Kidney capillary endothelial cell (primary cell): ENCODE measurements at regions not wholly inside any gene's neighbourhood (a gene's known extent, or its start where the extent isn't known, plus 50 kb on each side); places are given as distances from the start of the nearest gene placed in this dataset.

Source experiments
- DNase-seq: peaks from one replicate; pipeline ENCODE4 v3.0.0-alpha.2; 2018; ENCODE audit warnings: low spot score

- no peak for DNase-seq
Measured at GRCh38 chr5:67371924-67372323, 175.3 kb upstream of the CD180 start.

DNA sequence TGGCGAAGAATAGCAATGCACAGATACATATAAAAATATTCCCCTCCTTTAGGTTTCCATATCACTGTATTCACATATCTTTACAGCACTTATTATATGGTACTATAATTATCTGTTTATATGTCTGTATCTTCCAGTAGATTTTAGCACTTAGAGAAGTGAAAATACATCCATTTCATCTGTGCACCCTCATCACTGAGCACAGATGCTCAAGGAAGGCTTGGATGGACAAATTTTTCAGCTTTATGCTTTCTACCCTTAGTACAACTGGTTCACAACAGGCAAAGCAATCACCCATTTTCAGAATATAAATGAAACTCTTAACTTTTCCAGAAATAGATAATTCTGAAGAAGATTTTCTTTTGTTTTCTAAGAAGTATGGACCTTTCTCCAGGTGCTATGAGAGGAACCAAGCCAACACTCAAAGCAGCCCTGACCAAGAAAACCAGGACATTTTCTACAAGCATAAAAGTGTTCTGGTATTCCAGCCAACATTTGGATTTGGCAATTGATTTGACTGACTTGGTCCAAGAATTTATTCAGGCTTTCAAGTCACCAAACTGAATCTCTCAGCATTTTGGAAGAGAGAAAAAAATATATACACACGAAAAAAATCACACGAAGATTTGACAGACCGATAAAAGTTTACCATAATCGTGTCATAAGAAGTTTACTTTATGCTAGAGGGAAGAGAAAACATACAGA, 170.2 kb upstream of the CD180 start:
- DNase-seq, result no peak

DNA sequence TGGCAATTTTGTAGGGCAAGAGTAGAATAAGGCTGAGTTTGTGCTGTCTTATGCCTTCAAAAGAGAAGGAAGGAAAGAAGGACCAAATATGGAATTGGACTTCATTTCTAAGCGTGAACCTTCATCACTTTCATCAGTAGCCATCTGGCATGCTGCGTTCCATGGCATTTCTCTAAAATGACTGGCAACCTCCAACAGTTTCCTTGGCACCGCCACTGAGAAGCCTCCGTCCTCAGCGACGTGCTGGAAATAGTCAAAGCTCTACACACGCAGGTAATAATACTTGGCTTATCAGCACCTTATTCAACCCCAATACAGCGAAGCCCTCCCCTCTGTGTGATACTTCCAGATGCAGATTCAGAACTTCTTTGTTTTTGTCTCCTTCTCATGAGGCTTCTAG, 169.7 kb upstream of the CD180 start:
- DNase-seq, result no peak

GRCh38 chr5:67364381-67364970, 167.9 kb upstream of the CD180 start:
- DNase-seq, result no peak

GRCh38 chr5:67363963-67364362, 167.4 kb upstream of the CD180 start:
- no peak for DNase-seq

DNA sequence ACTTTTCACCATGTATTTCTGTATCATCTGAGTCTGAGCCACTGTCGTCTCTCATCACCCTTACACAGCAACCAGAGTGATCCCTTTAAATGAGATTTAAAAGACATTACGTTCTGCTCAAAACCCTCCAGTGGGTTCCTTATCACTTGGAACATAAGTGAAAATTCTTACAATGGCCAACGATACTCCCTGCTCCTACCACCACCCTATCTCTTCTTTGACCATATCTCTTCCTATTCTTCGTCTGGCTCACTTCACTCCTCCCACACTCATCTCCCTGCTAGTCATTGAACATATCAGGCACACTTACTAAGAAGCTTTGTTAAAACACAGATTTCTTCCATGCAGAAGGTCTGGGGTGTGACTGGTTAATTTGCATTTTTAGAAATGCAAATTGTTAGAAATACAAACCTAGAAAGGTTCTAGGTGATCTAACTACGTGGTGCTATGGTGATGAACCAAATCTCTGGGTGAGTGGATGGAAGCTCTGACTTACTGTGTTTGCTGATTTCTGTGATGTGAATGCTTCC, 166.6 kb upstream of the CD180 start:
- no peak for DNase-seq

- DNase-seq, result no peak
Measured at GRCh38 chr5:67361932-67362729, 165.5 kb upstream of the CD180 start.

DNA sequence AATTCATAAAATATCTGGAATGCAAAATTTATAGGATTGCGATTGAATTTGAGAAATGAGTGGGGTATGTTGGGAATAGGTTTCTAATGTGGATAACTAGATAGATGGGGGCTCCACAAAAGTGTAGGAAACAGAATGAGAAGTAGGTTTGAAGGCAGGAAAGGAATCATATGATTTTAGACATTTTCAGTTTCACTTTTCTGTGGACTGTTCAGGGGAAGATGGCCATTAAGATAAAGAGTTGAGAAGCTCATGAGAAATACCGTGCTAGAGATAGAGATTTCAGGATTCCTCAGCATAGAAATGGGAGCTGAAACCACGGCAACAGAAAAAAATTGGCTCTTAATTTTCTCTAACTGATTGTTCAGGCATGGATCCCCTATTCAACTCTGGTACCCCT, 163.4 kb upstream of the CD180 start:
- no peak for DNase-seq

GRCh38 chr5:67358186-67358585, 161.6 kb upstream of the CD180 start:
- no peak for DNase-seq

- no peak for DNase-seq
Measured at GRCh38 chr5:67355120-67355713, 158.6 kb upstream of the CD180 start.

DNA sequence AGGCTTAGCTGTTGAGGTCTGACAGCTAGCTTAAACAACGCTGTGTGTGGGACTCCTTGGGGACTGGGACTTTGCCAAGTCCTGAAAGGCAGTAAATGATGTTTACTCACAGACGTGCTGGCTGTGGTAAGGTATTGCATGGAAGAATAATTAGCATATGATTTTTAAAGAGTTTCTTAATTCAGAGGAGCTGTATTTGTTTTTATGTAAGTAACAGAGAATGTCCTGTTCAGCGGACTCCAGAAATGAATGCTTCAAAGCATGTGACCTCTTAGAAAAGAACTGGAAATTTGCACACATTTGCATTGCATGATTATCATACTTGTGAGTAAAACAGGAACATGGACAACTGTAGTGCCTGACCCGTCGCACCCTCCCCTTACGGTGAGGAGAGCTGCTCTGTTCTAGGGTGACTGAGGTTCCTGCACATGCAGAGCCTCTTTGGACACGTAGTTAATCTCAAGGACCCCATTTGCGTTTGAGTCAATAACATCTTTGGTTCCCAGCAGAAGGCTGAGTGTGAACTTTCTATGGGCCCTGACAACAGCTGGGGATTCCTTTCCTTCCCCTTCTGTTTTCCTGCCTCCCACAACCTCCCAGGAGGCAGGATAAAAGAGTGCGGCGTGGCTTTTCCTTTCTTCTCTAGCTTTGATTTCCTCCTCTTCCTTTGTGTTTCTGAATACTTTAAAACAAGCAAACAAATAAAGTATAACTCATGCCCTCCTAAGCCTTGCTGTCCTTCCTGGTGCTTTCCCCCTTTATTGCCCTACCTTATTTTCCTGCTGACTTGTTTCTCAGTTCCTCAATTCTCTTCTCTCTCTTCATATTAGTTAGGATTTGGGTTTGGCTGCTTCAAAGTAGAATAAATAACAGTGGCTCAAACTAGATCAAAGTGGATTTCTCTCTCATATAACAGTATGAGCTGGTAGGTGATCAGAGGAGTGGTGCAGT, 157.2 kb upstream of the CD180 start:
- DNase-seq, result no peak

DNA sequence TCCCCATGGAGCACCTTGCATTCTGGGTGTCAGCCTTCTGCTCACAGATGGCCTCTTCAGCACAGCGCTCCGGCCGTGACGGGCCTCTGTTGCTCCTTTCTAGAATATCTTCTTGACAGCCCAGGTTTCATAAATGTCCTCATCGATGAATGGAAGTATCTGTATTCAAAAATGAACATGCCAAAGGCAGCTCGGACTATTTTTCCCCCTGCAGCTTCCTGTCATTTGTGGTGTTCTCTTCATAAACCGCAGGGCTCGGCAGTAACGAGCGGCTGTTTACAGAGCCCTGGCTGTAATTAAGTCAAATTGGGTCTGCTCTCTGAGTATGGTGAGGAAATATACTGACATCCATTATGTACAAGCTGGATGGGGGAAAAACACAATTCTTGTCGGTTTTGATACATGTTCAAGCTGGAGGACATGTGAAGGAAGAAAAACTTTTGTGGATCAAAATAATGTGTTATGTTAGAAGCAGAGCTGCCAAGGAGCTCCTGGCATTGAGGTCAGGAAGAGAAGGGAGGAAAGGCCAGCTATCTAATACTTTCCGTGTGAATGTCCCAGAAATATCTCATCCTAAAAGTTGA, 154.1 kb upstream of the CD180 start:
- no peak for DNase-seq

DNA sequence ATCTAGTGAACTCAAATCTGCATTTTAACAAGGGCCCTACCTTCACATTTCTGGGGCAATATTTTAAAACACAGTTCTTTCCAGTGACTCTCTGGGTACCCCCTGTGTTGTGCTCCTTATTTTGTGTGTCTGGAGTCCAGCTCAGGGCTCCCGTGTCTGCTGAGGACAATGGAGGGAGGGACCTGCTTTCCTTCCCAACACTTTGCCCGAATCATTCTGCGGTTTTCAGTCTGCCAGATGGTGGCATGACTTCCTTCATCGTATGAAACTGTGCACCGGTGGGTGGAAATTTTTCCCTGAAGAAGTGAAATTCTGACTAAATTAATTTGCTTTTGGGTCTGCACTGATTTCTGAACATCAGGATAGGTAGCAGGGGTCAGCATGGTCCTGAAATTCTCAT, 153.6 kb upstream of the CD180 start:
- no peak for DNase-seq

DNA sequence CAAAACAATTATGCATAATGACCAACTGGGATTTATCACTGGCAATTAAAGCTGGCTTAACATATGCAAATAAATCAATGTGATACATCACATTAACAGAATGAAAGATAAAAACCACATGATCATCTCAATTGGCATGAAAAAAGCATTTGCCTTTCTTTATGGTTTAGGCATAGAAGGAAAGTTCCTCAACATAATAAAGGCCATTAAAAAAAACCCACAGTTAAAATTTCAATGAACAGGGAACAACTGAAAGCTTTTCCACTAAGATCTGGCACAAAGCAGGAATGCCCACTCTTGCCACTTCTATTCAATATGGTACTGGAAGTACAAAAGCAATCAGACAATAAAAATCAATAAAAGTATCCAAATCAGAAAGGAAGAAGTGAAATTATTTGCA, 151.2 kb upstream of the CD180 start:
- no peak for DNase-seq

DNA sequence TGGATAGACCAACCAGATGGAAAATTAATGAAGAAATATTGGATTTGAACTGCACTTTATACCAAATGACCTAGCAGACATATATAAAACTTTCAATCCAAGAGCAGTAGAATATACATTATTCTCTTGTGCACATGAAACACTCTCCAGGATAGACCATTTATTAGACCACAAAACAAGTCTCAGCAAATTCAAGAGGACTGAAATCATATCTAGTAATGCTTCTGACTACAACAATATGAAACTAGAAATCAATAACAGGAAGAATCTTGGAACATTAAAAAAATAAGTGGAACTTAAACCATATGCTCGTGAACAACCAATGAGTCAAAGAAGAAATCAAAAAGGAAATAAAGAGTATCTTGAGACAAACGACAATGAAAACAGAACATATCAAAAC, 150.0 kb upstream of the CD180 start:
- DNase-seq, result no peak

GRCh38 chr5:67344870-67345269, 148.3 kb upstream of the CD180 start:
- no peak for DNase-seq

DNA sequence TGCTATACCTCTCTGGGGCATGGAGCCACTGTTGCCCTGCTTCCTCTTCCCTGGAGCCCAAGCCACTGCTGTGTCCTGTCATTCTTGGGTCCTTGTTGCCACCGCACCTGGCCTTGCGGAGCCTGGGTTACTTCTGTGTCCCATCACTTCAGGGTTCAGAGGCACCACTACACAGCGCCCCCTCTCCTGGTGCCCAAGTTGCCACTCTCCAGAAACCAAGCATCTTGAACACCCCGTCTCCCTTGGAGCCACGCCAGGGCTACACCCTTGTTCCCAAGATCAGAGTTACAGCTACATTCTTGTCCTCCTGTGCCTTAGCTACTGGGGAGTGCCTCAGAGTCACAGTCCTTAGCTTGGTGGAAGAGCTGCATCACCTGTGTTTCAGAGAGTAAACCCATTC, 147.2 kb upstream of the CD180 start:
- DNase-seq, result no peak

- no peak for DNase-seq
Measured at GRCh38 chr5:67341478-67341877, 144.9 kb upstream of the CD180 start.

- DNase-seq, result no peak
Measured at GRCh38 chr5:67339219-67339767, 142.7 kb upstream of the CD180 start.

- no peak for DNase-seq
Measured at GRCh38 chr5:67338421-67338820, 141.8 kb upstream of the CD180 start.

DNA sequence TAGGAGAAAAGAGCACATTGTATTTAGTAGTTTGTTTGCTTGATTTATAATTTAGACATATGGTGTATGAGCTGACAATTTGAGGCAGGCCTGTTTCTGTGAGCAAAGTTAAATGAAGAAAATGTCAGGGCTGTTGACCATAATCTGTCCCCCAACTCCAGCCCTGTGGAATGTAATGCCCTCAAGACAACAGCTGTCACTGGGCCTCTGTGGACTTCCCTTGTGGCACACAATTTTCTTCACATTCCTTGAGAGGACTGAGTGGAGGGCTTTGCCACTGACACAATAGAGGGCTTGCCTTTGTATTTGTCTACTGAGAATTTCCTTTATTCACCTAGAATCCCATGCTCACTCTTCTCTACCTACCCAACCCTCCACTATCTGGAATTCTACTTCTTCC, 141.2 kb upstream of the CD180 start:
- DNase-seq, result no peak
